ENCODE measurements at regions not wholly inside any gene's neighbourhood (a gene's known extent, or its start where the extent isn't known, plus 50 kb on each side); places are given as distances from the start of the nearest gene placed in this dataset.
A peak's percentile ranks its signal among the peaks of the same experiment; 100 is the strongest.

- ATAC-seq: no peak
- no peak for DNase-seq
- intact Hi-C loops (cut with DNase I, micrococcal nuclease): no loop called here
Measured at GRCh38 chr9:96029722-96030530, 154.4 kb downstream of the ERCC6L2 start.

GRCh38 chr9:96027251-96028131 is 152.0 kb downstream of the ERCC6L2 start:
- ATAC-seq (peak; percentile 16), DNase-seq (no peak)
- intact Hi-C loops (cut with DNase I, micrococcal nuclease): no loop called here

- intact Hi-C loops (cut with DNase I, micrococcal nuclease): no loop called here
- DNase-seq (no peak), ATAC-seq (no peak)
Measured at GRCh38 chr9:96026655-96027213, 151.2 kb downstream of the ERCC6L2 start.

GRCh38 chr9:96025995-96026602 is 150.6 kb downstream of the ERCC6L2 start:
- intact Hi-C loops (cut with DNase I, micrococcal nuclease): no loop called here
- peak in 1 of 2 donors; percentile 28 for DNase-seq

GRCh38 chr9:96023486-96023885 is 148.0 kb downstream of the ERCC6L2 start:
- no peak for ATAC-seq

More at GRCh38 chr9:96025995-96026602, 150.6 kb downstream of the ERCC6L2 start:
- ATAC-seq: peak; percentile 44

GRCh38 chr9:96022445-96023051 is 147.1 kb downstream of the ERCC6L2 start:
- DNase-seq: peak in 1 of 2 donors; percentile 33
- intact Hi-C loops (cut with DNase I, micrococcal nuclease): no loop called here
- peak; percentile 24 for ATAC-seq

More at GRCh38 chr9:96023486-96023885, 148.0 kb downstream of the ERCC6L2 start:
- intact Hi-C loops (cut with DNase I, micrococcal nuclease): no loop called here
- no peak for DNase-seq

- DNase-seq (no peak), ATAC-seq (peak; percentile 30)
Measured at GRCh38 chr9:96021551-96022444, 146.3 kb downstream of the ERCC6L2 start.

GRCh38 chr9:96020792-96021550 is 145.5 kb downstream of the ERCC6L2 start:
- intact Hi-C loops (cut with DNase I, micrococcal nuclease): no loop called here
- DNase-seq (peak in 1 of 2 donors; percentile 42), ATAC-seq (peak; percentile 61)

More at GRCh38 chr9:96021551-96022444, 146.3 kb downstream of the ERCC6L2 start:
- intact Hi-C loops (cut with DNase I, micrococcal nuclease): no loop called here

GRCh38 chr9:96020300-96020791 is 144.9 kb downstream of the ERCC6L2 start:
- DNase-seq (no peak), ATAC-seq (no peak)
- intact Hi-C loops (cut with DNase I, micrococcal nuclease): no loop called here
